HepG2 (cell line): ENCODE measurements at regions not wholly inside any gene's neighbourhood (a gene's known extent, or its start where the extent isn't known, plus 50 kb on each side); places are given as distances from the start of the nearest gene placed in this dataset.

Experiments used
- ATAC-seq: fragments of 200-7000 bp; cut with Tn5 transposase; 3 replicates; pipeline ENCODE4 v1.9.1; 2020; ENCODE audit warnings: mild to moderate bottlenecking, moderate library complexity
- BruUV-seq: library from RNA; stranded (reverse); fragments of 400-500 nt; replicated peaks from 2 replicates; lab custom pipeline; 2021; lab: Mats Ljungman, UMichigan
- CTCF ChIA-PET: fragments of 300-600 bp; formaldehyde crosslinking; extraction: SDS; loops from one replicate; lab custom pipeline; 2021; ENCODE audit warnings: low total read pairs, inconsistent platforms, low intra/inter-chr PET ratio; lab: Yijun Ruan, JAX
- POLR2A ChIA-PET: fragments of 350-600 bp; sonication (Branson Sonifier 250); formaldehyde crosslinking; loops from one replicate; lab custom pipeline; 2020; ENCODE audit warnings: antibody characterized with exemption, inconsistent platforms; lab: Yijun Ruan, JAX
- DNase-seq: peaks from one replicate; pipeline ENCODE4 v3.0.0-alpha.2; 2015; ENCODE audit warnings: low spot score
- FAIRE-seq: peaks from 3 replicates; lab custom pipeline; 2011; peaks lifted over from hg19 to GRCh38; lab: Jason Lieb, UNC
- H2AFZ ChIP-seq: one replicate; pipeline ENCODE4 v1.6.1; 2011; ENCODE audit warnings: low read length, inconsistent platforms
- H3K27ac ChIP-seq: fragments of 300-600 bp; 3 replicates; pipeline ENCODE4 v1.8.0; 2011; ENCODE audit warnings: mixed run types, mild to moderate bottlenecking, mixed read lengths, low read length, inconsistent platforms; ENCODE audit not compliant: insufficient read depth; ENCODE audit errors: extremely low read length
- H3K27me3 ChIP-seq, 2 experiments: fragments of 200-600 bp in 1 of 2; 2 replicates in 1 of 2; 3 replicates in 1 of 2; pipeline versions ENCODE4 v1.6.0 to v1.8.0; 2011; ENCODE audit warnings: low read length in 2 of 2, mild to moderate bottlenecking in 2 of 2, moderate library complexity in 2 of 2, inconsistent platforms in 1 of 2; ENCODE audit not compliant: insufficient read depth in 2 of 2, control insufficient read depth in 1 of 2
- H3K36me3 ChIP-seq, 2 experiments: fragments of 200-600 bp in 1 of 2; replicated peaks in 1 of 2; 2 replicates in 1 of 2; 3 replicates in 1 of 2; pipeline versions ENCODE4 v1.5.1 to v1.8.0; 2011; ENCODE audit warnings: low read length in 2 of 2, inconsistent platforms in 1 of 2; ENCODE audit not compliant: insufficient read depth in 2 of 2, control insufficient read depth in 1 of 2
- H3K4me1 ChIP-seq: 2 replicates; pipeline ENCODE4 v1.5.1; 2012; ENCODE audit warnings: low read length, inconsistent platforms; ENCODE audit not compliant: insufficient read depth
- H3K4me2 ChIP-seq: 2 replicates; pipeline ENCODE4 v1.6.0; 2011; ENCODE audit warnings: low read depth, low read length, inconsistent platforms
- H3K4me3 ChIP-seq, 3 experiments: fragments of 200-600 bp in 1 of 3; sonication (generic), shearing (Covaris generic) in 1 of 3; replicated peaks in 1 of 3; 2 replicates each; pipeline ENCODE4 v1.5.1; 2011 to 2016; ENCODE audit warnings: low read length in 3 of 3, inconsistent platforms in 2 of 3, low read depth in 2 of 3, mild to moderate bottlenecking in 2 of 3, control low read depth in 1 of 3, mixed read lengths in 1 of 3; ENCODE audit not compliant: insufficient read depth in 1 of 3
- H3K79me2 ChIP-seq: one replicate; pipeline ENCODE4 v1.6.1; 2011; ENCODE audit warnings: low read length, inconsistent platforms; ENCODE audit not compliant: insufficient read depth
- H3K9ac ChIP-seq: 2 replicates; pipeline ENCODE4 v1.6.0; 2011; ENCODE audit warnings: mild to moderate bottlenecking, low read depth, low read length, inconsistent platforms; ENCODE audit not compliant: insufficient read depth
- H3K9me3 ChIP-seq: 2 replicates; pipeline ENCODE4 v1.5.1; 2012; ENCODE audit warnings: mild to moderate bottlenecking, low read length
- H4K20me1 ChIP-seq: 2 replicates; pipeline ENCODE4 v1.6.0; 2011; ENCODE audit warnings: inconsistent platforms, mild to moderate bottlenecking, low read length, moderate library complexity; ENCODE audit not compliant: insufficient read depth
- ARNT ChIP-seq: fragments of 450-650 bp; IDR thresholded peaks from 2 replicates; pipeline ENCODE4 v1.6.1; 2017
- CBX2 ChIP-seq, 2 experiments: fragments of 200-600 bp in 1 of 2; sonication (generic); formaldehyde crosslinking in 1 of 2; IDR thresholded peaks; 2 replicates each; pipeline versions ENCODE4 v1.7.0 to v1.8.1; 2018 to 2022; ENCODE audit warnings: low read depth in 2 of 2, low read length in 1 of 2, mild to moderate bottlenecking in 1 of 2, missing genetic modification reagents in 1 of 2
- CBX5 ChIP-seq: sonication (generic); formaldehyde crosslinking; IDR thresholded peaks from 2 replicates; pipeline ENCODE4 v1.4.0; 2020; ENCODE audit warnings: missing genetic modification reagents, borderline replicate concordance
- DDIT3 ChIP-seq: sonication (generic); formaldehyde crosslinking; IDR thresholded peaks from 2 replicates; pipeline ENCODE4 v1.4.0; 2020; ENCODE audit warnings: mild to moderate bottlenecking, missing genetic modification reagents
- FOSL2 ChIP-seq: sonication (generic); formaldehyde crosslinking; IDR thresholded peaks from 2 replicates; pipeline ENCODE4 v1.4.0; 2020; ENCODE audit warnings: missing genetic modification reagents
- FOXJ3 ChIP-seq: sonication (generic); formaldehyde crosslinking; IDR thresholded peaks from 2 replicates; pipeline ENCODE4 v1.4.0; 2020; ENCODE audit warnings: missing genetic modification reagents, mild to moderate bottlenecking, borderline replicate concordance
- ISX ChIP-seq: sonication (generic); formaldehyde crosslinking; conservative IDR thresholded peaks from 2 replicates; pipeline ENCODE4 v1.5.0; 2020; ENCODE audit warnings: missing genetic modification reagents
- NPAS2 ChIP-seq: sonication (generic); formaldehyde crosslinking; IDR thresholded peaks from 2 replicates; pipeline ENCODE4 v1.8.0; 2022; ENCODE audit warnings: mild to moderate bottlenecking, missing genetic modification reagents, borderline replicate concordance
- POLR2G ChIP-seq: fragments of 200-400 bp; formaldehyde crosslinking; IDR thresholded peaks from 2 replicates; pipeline ENCODE4 v1.6.1; 2018; ENCODE audit warnings: mild to moderate bottlenecking, low read depth, low read length, moderate library complexity
- SIX1 ChIP-seq: sonication (generic); formaldehyde crosslinking; IDR thresholded peaks from 2 replicates; pipeline ENCODE4 v1.4.0; 2020; ENCODE audit warnings: missing genetic modification reagents, borderline replicate concordance
- TRAFD1 ChIP-seq: sonication (generic); formaldehyde crosslinking; IDR thresholded peaks from 2 replicates; pipeline ENCODE4 v1.5.1; 2020; ENCODE audit warnings: missing genetic modification reagents, mild to moderate bottlenecking, borderline replicate concordance
- ZBTB34 ChIP-seq: sonication (generic); formaldehyde crosslinking; IDR thresholded peaks from 2 replicates; pipeline ENCODE4 v1.8.0; 2022; ENCODE audit warnings: mild to moderate bottlenecking, missing genetic modification reagents
- ZNF3 ChIP-seq: IDR thresholded peaks from 2 replicates; pipeline ENCODE4 v1.7.0; 2017; ENCODE audit warnings: inconsistent platforms
- ZNF34 ChIP-seq: sonication (generic); formaldehyde crosslinking; IDR thresholded peaks from 2 replicates; pipeline ENCODE4 v1.4.0; 2020; ENCODE audit warnings: mild to moderate bottlenecking, missing genetic modification reagents, borderline replicate concordance
- ZNF362 ChIP-seq: sonication (generic); formaldehyde crosslinking; IDR thresholded peaks from 2 replicates; pipeline ENCODE4 v1.4.0; 2020; ENCODE audit warnings: missing genetic modification reagents, mild to moderate bottlenecking, borderline replicate concordance
- ZNF44 ChIP-seq: sonication (generic); formaldehyde crosslinking; IDR thresholded peaks from 2 replicates; pipeline ENCODE4 v1.5.1; 2020; ENCODE audit warnings: mild to moderate bottlenecking, missing genetic modification reagents
- ZNF674 ChIP-seq: sonication (generic); formaldehyde crosslinking; IDR thresholded peaks from 2 replicates; pipeline ENCODE4 v1.5.0; 2020; ENCODE audit warnings: low read depth, mild to moderate bottlenecking, missing genetic modification reagents
- ZNF773 ChIP-seq: sonication (generic); formaldehyde crosslinking; IDR thresholded peaks from 2 replicates; pipeline ENCODE4 v1.4.0; 2020; ENCODE audit warnings: missing genetic modification reagents, borderline replicate concordance
- WGBS: methylation state at CpG from one replicate; pipeline ENCODE4 v1.1.6; 2017; ENCODE audit warnings: low lambda C conversion rate; 5-methylcytosine and 5-hydroxymethylcytosine counted together
- in situ Hi-C: cut with HindIII; loops from 2 replicates; pipeline ENCODE4 v1.10.0; 2017; ENCODE audit warnings: low pct_unique_long_range_greater_than_20kb; ENCODE audit not compliant: extremely low pct_ligation_motif_present
- intact Hi-C: fragments of 100-400 bp; cut with micrococcal nuclease; formaldehyde crosslinking; loops from one replicate; pipeline ENCODE4 v1.10.0; 2022; ENCODE audit not compliant: unreplicated experiment

- Histone ChIP-seq H3K9ac (no peak overlapping the region), H3K79me2 (no peaks in the 10 kb centered on the region), H2AFZ (no peak overlapping the region), H4K20me1 (no peaks in the 10 kb centered on the region), H3K36me3 (no peaks in the 10 kb centered on the region), H3K4me3 (no peak overlapping the region), H3K9me3 (no peaks in the 10 kb centered on the region), H3K27me3 (peaks cover 0 to 3% of the 10 kb centered on the region in 2 experiments; a peak in 3 of 5 replicates), H3K27ac (no peak overlapping the region), H3K4me2 (no peak overlapping the region), H3K4me1 (no peaks in the 10 kb centered on the region)
- no peak for ATAC-seq
- CTCF ChIA-PET: no interaction called here
- no TSS peak for BruUV-seq
- no peak for DNase-seq
- in situ Hi-C loops: no loop called here
- FAIRE-seq: no peak
- 0% methylated on average over 8 of the region's 9 CpGs for WGBS
- POLR2A ChIA-PET: no interaction called here
- intact Hi-C loops: no loop called here
- TF ChIP-seq ZNF34 (CRISPR knock-in tag) (no peak), ZBTB34 (no peak), ZNF3 (no peak), CBX2 (IDR thresholded peaks at IDR 0.05; ENCODE audit: low read depth, low read length) (no peak), CBX2 (CRISPR knock-in tag; IDR thresholded peaks at IDR 0.05; ENCODE audit: low read depth) (no peak), ZNF362 (no peak), POLR2G (no peak), FOSL2 (CRISPR knock-in tag) (no peak), CBX5 (CRISPR knock-in tag) (no peak), SIX1 (CRISPR knock-in tag) (no peak), ARNT (no peak), NPAS2 (no peak), ZNF674 (CRISPR knock-in tag) (no peak), ISX (no peak), TRAFD1 (CRISPR knock-in tag) (no peak), ZNF44 (CRISPR knock-in tag) (no peak), DDIT3 (CRISPR knock-in tag) (no peak), ZNF773 (CRISPR knock-in tag) (no peak), FOXJ3 (CRISPR knock-in tag) (no peak)
These were observed 319.0 kb downstream of the GLRX3 start for GRCh38 chr10:130455111-130455695.
